ENCODE measurements at regions not wholly inside any gene's neighbourhood (a gene's known extent, or its start where the extent isn't known, plus 50 kb on each side); places are given as distances from the start of the nearest gene placed in this dataset.

DNA sequence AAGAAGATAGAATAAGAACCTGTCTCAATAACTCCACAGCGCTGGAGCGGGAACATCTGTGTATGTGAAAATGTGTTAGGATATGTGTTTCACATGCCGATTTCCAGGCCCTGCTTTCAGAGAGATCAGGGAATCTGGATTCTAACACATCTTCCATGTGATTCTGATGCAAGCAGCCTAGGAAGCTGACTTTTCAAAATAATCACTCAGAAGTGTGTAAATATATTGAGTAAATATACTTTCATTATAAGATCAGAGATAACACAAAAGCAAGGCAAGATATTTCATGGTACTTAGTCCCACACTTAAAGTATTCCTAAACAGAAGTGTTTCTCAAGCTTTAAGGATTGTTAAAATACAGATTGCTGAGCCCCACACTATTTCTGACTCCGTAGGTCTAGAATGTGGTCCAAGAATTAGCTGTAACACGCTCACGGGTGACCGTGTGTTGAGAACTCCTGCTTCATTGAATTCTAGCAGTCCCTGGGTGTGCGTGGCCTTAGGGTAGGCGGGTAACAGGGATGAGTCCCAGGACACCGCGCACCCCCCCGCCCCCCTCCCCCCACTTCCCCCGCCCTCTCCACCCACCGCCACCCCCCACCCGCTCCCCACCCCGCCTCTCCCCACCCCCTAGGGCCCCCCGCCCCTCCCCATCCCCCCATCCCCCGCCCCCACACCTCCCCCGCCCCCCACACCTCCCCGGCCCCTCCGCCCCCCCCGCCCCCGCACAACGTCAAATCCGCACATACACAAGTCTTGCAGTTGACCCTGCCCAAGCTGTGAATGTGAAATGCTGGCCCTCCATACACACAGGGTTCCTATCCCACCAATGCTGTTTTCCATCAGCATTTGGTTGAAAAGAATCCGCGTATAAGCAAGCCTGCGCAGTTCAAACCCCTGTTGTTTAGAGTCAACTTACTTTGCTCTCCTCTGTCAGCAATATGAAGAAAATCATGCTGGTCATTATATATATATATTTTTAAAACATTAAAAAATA, 94.2 kb upstream of the SLC39A10 start:
- TF ChIP-seq SIN3A (IDR thresholded peaks at IDR 0.05; ENCODE audit: borderline replicate concordance, low read depth, low read length) (no peak), MLXIP (CRISPR knock-in tag; IDR thresholded peaks at IDR 0.05; ENCODE audit: borderline replicate concordance) (no peak), IKZF4 (CRISPR knock-in tag; IDR thresholded peaks at IDR 0.05; ENCODE audit: borderline replicate concordance, low read depth, not compliant biosample characterization) (no peak)
- TF ChIP-seq, protein P1, sequence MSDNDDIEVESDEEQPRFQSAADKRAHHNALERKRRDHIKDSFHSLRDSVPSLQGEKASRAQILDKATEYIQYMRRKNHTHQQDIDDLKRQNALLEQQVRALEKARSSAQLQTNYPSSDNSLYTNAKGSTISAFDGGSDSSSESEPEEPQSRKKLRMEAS (IDR thresholded peaks at IDR 0.05) = no peak
- TF ChIP-seq, protein P2, sequence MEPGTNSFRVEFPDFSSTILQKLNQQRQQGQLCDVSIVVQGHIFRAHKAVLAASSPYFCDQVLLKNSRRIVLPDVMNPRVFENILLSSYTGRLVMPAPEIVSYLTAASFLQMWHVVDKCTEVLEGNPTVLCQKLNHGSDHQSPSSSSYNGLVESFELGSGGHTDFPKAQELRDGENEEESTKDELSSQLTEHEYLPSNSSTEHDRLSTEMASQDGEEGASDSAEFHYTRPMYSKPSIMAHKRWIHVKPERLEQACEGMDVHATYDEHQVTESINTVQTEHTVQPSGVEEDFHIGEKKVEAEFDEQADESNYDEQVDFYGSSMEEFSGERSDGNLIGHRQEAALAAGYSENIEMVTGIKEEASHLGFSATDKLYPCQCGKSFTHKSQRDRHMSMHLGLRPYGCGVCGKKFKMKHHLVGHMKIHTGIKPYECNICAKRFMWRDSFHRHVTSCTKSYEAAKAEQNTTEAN (CRISPR knock-in tag; conservative IDR thresholded peaks at IDR 0.05) = no peak
- Histone ChIP-seq H3K79me2 (ENCODE audit: insufficient read depth, low read length) (no peaks in the 10 kb centered on the region), H3K9me3 (ENCODE audit: low read length) (no peaks in the 10 kb centered on the region), H4K20me1 (ENCODE audit: insufficient read depth, low read length) (no peaks in the 10 kb centered on the region), H3K4me1 (ENCODE audit: insufficient read depth, low read length) (no peaks in the 10 kb centered on the region), H3K27ac (ENCODE audit: extremely low read length, insufficient read depth, low read length) (no peak overlapping the region), H3K4me2 (ENCODE audit: low read depth, low read length) (no peak overlapping the region), H2AFZ (ENCODE audit: low read length) (no peak overlapping the region), H3K27me3 (ENCODE audit: control insufficient read depth in 1 of 2, insufficient read depth in 2 of 2, low read length in 2 of 2) (peaks cover 0 to 3% of the 10 kb centered on the region in 2 experiments; a peak in 1 of 5 replicates), H3K9ac (ENCODE audit: insufficient read depth, low read depth, low read length) (no peak overlapping the region), H3K36me3 (replicated peaks in 1 of 2; ENCODE audit: control insufficient read depth in 1 of 2, insufficient read depth in 2 of 2, low read length in 2 of 2) (no peaks in the 10 kb centered on the region), H3K4me3 (replicated peaks in 1 of 3; ENCODE audit: insufficient read depth in 1 of 3, low read depth in 2 of 3, low read length in 3 of 3) (no peak overlapping the region)
- no peak for FAIRE-seq
- no peak for ATAC-seq
- intact Hi-C loops (cut with micrococcal nuclease; ENCODE audit: unreplicated experiment) = no loop called here
- DNase-seq (ENCODE audit: low spot score) = no peak
- WGBS (ENCODE audit: low lambda C conversion rate) = 51% methylated on average over 28 of the region's 28 CpGs
- in situ Hi-C loops (cut with HindIII; ENCODE audit: extremely low pct_ligation_motif_present, low pct_unique_long_range_greater_than_20kb) = no loop called here
- ChIA-PET CTCF (ENCODE audit: low intra/inter-chr PET ratio, low total read pairs) (no interaction called here), POLR2A (no interaction called here)
- BruUV-seq (replicated peaks) = no TSS peak
